Keratinocyte (primary cell): ENCODE measurements at regions not wholly inside any gene's neighbourhood (a gene's known extent, or its start where the extent isn't known, plus 50 kb on each side); places are given as distances from the start of the nearest gene placed in this dataset.

ENCODE experiments used
- EZH2 ChIP-seq: IDR thresholded peaks from one replicate; pipeline ENCODE4 v1.6.1; 2012; ENCODE audit warnings: inconsistent platforms, mild to moderate bottlenecking, low read length, moderate library complexity
- TF ChIP-seq, protein P1 (sequence below), 3 experiments: IDR thresholded peaks in 1 of 3; conservative IDR thresholded peaks in 1 of 3; optimal IDR thresholded peaks in 1 of 3; 2 replicates in 2 of 3; 3 replicates in 1 of 3; pipeline versions ENCODE3 to v1.5.1; 2011; ENCODE audit warnings: low read length in 3 of 3, mild to moderate bottlenecking in 3 of 3, moderate library complexity in 2 of 3, control low read depth in 1 of 3, inconsistent platforms in 1 of 3; ENCODE audit not compliant: insufficient read depth in 2 of 3; ENCODE audit errors: extremely low read depth in 1 of 3

DNA sequence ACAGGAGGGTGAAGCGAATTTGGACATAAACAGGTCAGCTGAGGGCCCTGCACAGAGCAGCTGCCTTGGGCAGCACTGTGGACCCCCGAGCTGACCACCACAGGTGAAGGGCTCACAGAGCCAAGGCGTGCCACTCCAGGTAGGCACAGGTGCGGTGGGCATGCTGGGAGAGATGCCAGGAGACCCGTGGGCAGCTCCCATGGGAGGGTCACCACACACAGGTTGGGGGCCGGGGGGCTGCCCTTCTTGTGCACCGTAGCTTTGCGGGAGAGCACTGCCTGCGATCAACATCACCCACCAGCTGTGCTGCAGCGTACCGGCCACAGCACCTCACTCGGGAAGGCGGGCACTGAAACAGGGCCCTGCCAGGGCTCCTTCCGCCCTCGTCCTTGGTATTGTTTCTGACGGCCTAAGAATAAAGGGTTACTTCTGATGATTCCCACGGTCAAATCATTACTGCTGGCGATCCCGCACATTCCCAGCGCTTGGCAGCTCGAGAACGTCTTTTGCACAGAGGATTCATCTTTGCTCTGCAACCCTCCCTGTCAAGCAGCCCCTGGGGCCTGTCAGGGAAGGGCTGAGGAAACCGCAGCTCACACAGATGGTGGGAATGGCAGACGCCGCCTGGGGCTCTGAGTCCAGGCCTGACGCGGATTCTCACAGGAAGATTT lies 181.7 kb downstream of the BANP start:
- no peak for TF ChIP-seq EZH2
- TF ChIP-seq, protein P1, sequence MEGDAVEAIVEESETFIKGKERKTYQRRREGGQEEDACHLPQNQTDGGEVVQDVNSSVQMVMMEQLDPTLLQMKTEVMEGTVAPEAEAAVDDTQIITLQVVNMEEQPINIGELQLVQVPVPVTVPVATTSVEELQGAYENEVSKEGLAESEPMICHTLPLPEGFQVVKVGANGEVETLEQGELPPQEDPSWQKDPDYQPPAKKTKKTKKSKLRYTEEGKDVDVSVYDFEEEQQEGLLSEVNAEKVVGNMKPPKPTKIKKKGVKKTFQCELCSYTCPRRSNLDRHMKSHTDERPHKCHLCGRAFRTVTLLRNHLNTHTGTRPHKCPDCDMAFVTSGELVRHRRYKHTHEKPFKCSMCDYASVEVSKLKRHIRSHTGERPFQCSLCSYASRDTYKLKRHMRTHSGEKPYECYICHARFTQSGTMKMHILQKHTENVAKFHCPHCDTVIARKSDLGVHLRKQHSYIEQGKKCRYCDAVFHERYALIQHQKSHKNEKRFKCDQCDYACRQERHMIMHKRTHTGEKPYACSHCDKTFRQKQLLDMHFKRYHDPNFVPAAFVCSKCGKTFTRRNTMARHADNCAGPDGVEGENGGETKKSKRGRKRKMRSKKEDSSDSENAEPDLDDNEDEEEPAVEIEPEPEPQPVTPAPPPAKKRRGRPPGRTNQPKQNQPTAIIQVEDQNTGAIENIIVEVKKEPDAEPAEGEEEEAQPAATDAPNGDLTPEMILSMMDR (optimal IDR thresholded peaks at IDR 0.05 in 1 of 3, IDR thresholded peaks at IDR 0.05 in 1 of 3, conservative IDR thresholded peaks at IDR 0.05 in 1 of 3; ENCODE audit: extremely low read depth in 1 of 3, insufficient read depth in 2 of 3, low read length in 3 of 3), result no peak
